Limb (tissue), 2 donors: ENCODE measurements at regions not wholly inside any gene's neighbourhood (a gene's known extent, or its start where the extent isn't known, plus 50 kb on each side); places are given as distances from the start of the nearest gene placed in this dataset.
"Not testable (repeated sequence)": the region's sequence is repeated elsewhere in the genome, so short reads cannot be mapped to it uniquely, and the experiment has no call there.

Experiments used
- DNase-seq, 2 donors: peaks; one replicate each; pipeline ENCODE4 v3.0.0-alpha.2; 2016; ENCODE audit errors: extremely low spot score in 2 of 2

DNA sequence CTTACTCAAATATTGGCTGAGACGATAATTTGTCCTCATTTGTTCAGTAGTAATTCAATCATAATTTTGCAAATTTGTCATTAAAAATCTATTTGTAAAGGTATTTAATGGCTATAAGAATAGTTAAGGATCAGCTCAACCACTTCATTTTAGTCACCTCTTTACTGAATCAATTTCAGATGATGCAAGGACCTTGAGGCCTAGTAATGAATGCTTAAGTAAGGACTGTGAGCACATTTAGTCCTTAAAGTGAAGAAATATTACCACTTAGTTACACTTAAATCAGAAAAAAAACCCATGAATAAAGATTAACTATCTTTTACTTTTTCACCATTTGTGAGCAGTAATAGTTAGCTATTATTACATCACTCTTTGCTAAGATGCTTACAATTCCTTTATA lies 778.9 kb downstream of the CCDC85A start:
- DNase-seq: no peak

DNA sequence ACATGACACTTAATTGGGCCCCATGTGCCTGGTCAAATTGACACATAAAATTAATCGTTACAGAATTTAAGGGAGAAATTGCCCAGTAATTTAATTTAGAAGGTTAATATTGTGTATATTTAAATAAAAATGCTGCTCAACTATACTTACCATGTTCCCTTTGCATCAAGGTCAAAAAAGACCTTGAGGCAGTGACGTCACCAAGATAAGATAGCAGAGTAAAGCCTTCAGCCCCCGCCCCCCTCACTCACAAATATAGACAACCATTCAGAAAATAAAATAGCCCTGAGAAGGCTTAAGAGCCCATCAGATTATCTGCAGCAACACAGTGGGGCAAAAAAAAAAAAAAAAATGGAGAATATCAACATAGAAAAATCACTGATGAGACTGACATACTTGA lies 785.7 kb downstream of the CCDC85A start:
- no peak for DNase-seq

DNA sequence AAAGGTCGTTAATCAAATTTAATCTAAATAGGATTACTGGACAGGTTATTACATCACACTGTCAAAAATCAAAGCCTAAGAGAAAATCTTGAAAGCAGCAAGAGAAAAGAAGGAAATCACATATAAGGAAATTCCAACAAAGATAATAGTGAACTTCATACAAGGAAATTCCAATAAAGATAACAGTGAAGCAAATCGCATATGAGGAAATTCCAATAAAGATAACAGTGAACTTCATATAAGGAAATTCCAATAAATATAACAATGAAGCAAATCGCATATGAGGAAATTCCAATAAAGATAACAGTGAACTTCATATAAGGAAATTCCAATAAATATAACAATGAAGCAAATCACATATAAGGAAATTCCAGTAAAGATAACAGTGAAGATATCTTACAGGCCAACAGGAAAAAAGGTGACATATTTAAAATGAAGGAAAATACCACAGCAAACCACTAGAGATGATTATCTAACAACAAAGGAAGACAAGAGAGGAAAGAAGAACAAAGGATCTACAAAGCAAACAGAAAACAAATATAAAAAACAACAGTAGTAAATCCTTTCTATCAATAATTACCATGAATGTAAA lies 787.7 kb downstream of the CCDC85A start:
- DNase-seq: no peak

- no peak for DNase-seq
Measured at GRCh38 chr2:56981554-56981953, 797.8 kb downstream of the CCDC85A start.

- no peak for DNase-seq
Measured at GRCh38 chr2:56985609-56986008, 801.8 kb downstream of the CCDC85A start.

- DNase-seq: no peak
Measured at GRCh38 chr2:57022496-57022895, 838.7 kb downstream of the CCDC85A start.

GRCh38 chr2:57044931-57045635 lies 861.3 kb downstream of the CCDC85A start:
- DNase-seq: no peak

DNA sequence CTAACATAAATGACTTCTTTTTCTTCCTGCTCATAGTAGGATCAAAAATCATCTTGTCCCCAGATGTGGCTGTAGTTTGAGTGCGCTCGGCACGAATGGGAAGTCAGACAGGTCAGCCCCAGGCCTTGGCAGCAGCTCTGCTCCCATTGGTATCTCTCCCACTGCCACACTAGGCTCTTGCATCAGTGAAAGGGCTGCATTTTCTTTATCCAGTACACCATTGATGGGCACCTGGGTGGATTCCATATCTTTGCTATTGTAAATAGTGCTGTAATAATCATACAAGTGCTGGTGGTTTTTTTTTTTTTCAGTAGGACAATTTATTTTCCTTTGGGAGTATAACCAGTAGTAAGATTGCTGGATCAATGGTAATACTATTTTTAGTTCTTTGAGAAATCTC lies 865.5 kb downstream of the CCDC85A start:
- DNase-seq: no peak

- no peak for DNase-seq
Measured at GRCh38 chr2:57050007-57050406, 866.2 kb downstream of the CCDC85A start.

- not testable (repeated sequence) for DNase-seq
Measured at GRCh38 chr2:57066301-57066700, 882.5 kb downstream of the CCDC85A start.

- DNase-seq: no peak
Measured at GRCh38 chr2:57075226-57075625, 891.4 kb downstream of the CCDC85A start.

DNA sequence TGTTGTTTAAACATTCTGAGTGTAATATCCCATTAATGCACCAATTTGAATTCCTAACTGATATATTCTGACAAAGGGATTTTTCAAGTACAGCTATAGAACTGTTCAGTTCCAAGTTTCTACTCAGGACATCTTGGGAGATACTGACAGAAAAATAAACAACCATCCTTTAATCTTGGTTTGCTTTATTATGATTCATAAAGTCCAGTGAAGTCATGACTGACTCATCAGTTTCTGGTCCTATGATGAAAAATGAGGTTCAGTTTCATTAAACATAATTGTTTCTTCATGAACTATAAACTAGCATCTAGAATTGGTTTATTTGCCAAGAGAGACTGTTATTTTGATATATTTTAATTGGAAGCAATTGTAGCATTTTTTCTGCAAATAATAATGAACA lies 896.2 kb downstream of the CCDC85A start:
- no peak for DNase-seq

DNA sequence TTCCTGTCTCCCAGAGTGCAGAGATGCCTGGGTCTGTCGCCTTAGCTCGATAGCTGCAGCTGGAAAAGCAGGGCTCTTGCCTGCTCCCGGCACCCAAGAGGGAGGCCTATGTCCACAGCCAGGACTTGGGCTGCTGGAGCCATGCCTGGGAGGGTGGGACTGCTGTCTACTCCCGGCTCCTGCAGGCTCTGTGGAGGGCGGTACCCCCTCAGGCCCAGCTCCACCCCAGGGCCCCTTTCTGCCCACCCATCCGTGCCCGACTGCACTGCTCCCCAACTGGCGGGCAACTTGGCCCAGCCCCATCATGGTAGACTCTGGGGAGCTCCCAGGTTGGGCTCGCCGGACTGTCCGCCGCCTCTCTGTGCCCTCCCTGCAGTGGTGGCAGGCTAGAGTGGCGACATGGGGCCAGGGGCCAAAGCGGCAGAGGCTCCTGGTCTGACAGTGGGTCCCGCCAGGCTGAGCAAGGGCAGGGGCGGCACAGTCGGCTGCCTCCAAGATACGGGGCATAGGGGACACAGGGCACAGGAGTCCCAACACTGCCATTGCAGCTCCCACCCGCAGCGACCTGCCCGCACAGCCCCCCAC lies 901.0 kb downstream of the CCDC85A start:
- DNase-seq: no peak

DNA sequence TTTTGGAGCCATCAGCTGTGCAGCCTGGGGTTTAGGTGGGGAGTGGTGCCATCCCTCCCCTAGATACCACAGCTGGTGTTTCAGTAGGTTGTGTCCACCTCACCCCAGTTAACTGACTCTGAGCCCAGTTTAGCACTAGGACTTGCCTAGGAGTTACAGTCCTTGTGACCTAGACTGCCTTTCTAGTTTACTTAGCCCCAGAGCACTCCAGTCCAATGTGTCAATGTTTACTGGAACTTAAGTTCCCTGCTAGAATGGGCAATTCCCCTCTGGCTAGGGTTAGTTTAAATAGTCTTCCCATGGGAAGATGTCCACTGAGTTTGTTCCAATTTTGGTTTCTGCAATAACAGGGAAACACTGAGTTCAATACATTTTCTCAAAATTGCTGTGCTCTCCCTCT lies 909.2 kb downstream of the CCDC85A start:
- no peak for DNase-seq

- no peak for DNase-seq
Measured at GRCh38 chr2:57097855-57098254, 914.1 kb downstream of the CCDC85A start.

DNA sequence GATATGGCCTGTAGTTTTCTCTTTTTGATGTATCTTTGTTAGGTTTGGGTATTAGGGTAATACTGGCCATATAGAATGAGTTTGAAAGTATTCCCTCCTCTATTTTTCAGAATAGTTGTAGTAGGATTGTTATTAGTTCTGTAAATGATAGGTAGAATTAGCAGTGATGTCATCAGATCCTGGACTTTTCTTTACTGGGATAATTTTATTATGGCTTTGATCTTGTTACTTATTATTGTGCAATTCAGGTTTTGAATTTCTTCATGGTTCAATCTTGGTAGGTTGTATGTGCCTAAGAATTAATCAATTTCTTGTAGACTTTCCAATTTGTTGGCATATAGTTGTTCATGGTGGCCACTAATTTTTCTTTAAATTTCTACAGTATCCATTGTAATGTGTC lies 916.6 kb downstream of the CCDC85A start:
- no peak for DNase-seq

GRCh38 chr2:57105694-57106093 lies 921.9 kb downstream of the CCDC85A start:
- no peak for DNase-seq

DNA sequence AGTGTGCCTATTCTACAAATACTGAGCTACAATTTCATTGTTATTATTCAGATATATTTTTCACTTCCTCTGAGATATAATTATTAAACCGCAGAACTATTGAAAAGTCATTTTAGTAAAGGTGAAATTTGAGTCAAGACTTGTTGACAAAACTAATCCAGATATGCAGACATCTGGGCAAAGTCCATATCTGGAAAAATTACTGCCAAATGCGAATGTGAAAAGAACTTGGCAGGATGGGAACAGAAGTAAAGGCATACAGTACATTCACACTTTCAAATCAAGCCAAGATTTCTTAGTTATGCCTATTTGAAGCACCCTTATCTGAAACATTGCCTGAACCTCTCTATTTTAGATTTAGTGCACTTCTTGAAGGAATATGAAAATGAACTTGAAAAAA lies 923.6 kb downstream of the CCDC85A start:
- DNase-seq: no peak

DNA sequence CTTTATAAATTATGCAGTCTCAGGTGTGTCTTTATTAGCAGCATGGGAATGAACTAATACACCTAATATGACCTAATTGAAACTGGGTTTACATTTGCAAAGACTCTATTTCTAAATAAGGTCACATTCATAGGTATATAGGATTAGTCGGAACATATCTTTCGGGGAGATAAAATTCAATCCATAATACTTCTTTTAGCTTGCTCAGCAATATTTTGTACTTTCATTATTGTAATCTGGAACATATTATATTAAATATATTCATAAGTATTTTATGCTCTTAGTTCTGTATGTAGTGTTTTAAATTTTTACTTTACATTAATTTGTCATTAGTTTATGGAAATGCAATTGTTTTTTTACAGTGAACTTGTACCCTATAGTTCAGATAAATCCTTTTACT lies 927.7 kb downstream of the CCDC85A start:
- DNase-seq: no peak

GRCh38 chr2:57119141-57119540 lies 927.5 kb upstream of the VRK2 start:
- no peak for DNase-seq

GRCh38 chr2:57126410-57126809 lies 920.2 kb upstream of the VRK2 start:
- no peak for DNase-seq

DNA sequence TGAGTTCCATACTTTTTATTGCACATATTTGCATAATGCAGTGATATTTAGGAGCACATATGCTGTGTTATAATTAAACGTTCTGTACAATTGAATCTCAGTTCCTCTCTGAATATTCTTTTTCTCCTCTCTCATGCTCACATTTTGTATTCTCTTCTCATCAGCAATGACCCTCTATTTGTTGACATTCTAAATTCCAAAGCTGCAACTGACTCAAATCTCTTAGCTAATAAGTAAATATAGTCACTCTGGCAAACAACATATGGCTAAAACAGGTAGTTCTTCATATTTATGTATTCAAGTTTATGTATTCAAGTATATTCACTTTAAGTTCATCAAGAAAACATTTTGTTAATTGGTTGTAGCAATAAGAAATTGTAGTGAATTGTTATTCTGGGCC lies 907.4 kb upstream of the VRK2 start:
- DNase-seq: no peak

DNA sequence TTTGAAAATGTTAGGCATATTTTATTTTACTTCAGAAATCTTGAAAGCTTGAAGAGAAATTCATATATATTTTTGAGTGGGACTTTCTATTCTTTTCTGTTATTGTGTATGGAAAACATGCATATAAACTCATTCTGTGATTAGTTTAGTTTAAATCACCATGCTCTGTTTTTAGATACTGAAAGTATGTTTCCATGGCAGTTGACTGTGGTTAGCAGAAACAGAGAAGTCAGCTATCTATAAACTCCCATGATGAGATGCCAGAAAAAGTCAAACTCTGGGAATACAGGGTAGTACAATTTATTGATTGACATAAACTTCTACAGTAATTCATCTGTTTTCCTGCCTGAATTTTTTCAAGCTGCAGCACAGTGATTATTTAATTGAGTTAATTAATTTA lies 905.3 kb upstream of the VRK2 start:
- no peak for DNase-seq
